ENCODE measurements at regions not wholly inside any gene's neighbourhood (a gene's known extent, or its start where the extent isn't known, plus 50 kb on each side); places are given as distances from the start of the nearest gene placed in this dataset.
A peak's percentile ranks its signal among the peaks of the same experiment; 100 is the strongest.

- no peaks in the 10 kb centered on the region for H3K27me3 ChIP-seq (ENCODE audit: control insufficient read depth, insufficient read depth, low read length)
- Mint-ChIP-seq H3K9me3 (peaks cover 2 to 4% of the 10 kb centered on the region in 2 donors), H3K27me3 (ENCODE audit: low read depth in 2 of 2) (peaks cover 0 to 24% of the 10 kb centered on the region in 2 donors), H3K27ac (no peak overlapping the region), H3K36me3 (no peaks in the 10 kb centered on the region), H3K4me3 (no peak overlapping the region), H3K4me1 (no peaks in the 10 kb centered on the region)
- ATAC-seq, result no peak
- intact Hi-C loops (cut with micrococcal nuclease), result no loop called here
- TF ChIP-seq CTCF (IDR thresholded peaks at IDR 0.05), result no peak
- no peak overlapping the region for H3K4me3 ChIP-seq (ENCODE audit: low read length)
- H3K9me3 ChIP-seq (ENCODE audit: control insufficient read depth, insufficient read depth, low read length), result no peaks in the 10 kb centered on the region
- H3K27ac ChIP-seq (ENCODE audit: low read length), result no peak overlapping the region
- no peak for DNase-seq
- H3K4me1 ChIP-seq (ENCODE audit: control insufficient read depth, insufficient read depth, low read length), result no peaks in the 10 kb centered on the region
- no peaks in the 10 kb centered on the region for H3K36me3 ChIP-seq (ENCODE audit: control insufficient read depth, insufficient read depth, low read length)
- WGBS (ENCODE audit: insufficient coverage), result 92% methylated on average over 7 of the region's 8 CpGs
Observed at GRCh38 chrX:40484408-40485091, 96.2 kb upstream of the ATP6AP2 start.

- DNase-seq, result peak in 1 of 2 donors; percentile 13
- Mint-ChIP-seq H3K4me3 (no peak overlapping the region), H3K27ac (no peak overlapping the region), H3K9me3 (peaks cover 2 to 4% of the 10 kb centered on the region in 2 donors), H3K4me1 (no peaks in the 10 kb centered on the region), H3K36me3 (no peaks in the 10 kb centered on the region), H3K27me3 (ENCODE audit: low read depth in 2 of 2) (peaks cover 0 to 24% of the 10 kb centered on the region in 2 donors)
- TF ChIP-seq CTCF (IDR thresholded peaks at IDR 0.05), result no peak
- intact Hi-C loops (cut with micrococcal nuclease), result no loop called here
- H3K9me3 ChIP-seq (ENCODE audit: control insufficient read depth, insufficient read depth, low read length), result no peaks in the 10 kb centered on the region
- no peaks in the 10 kb centered on the region for H3K4me1 ChIP-seq (ENCODE audit: control insufficient read depth, insufficient read depth, low read length)
- no CpG with 5 or more reads among the region's 2 CpGs for WGBS (ENCODE audit: insufficient coverage)
- no peaks in the 10 kb centered on the region for H3K27me3 ChIP-seq (ENCODE audit: control insufficient read depth, insufficient read depth, low read length)
- H3K36me3 ChIP-seq (ENCODE audit: control insufficient read depth, insufficient read depth, low read length), result no peaks in the 10 kb centered on the region
- ATAC-seq, result peak in 1 of 3 donors; percentile 39
- no peak overlapping the region for H3K27ac ChIP-seq (ENCODE audit: low read length)
- no peak overlapping the region for H3K4me3 ChIP-seq (ENCODE audit: low read length)
Observed at GRCh38 chrX:40483502-40483901, 97.3 kb upstream of the ATP6AP2 start.

GRCh38 chrX:40479777-40480318, 100.9 kb upstream of the ATP6AP2 start:
- peaks cover 0 to 44% of the 10 kb centered on the region in 2 donors for H3K27me3 Mint-ChIP-seq (ENCODE audit: low read depth in 2 of 2)
- WGBS (ENCODE audit: insufficient coverage), result 97% methylated on average over 4 of the region's 7 CpGs
- TF ChIP-seq CTCF (IDR thresholded peaks at IDR 0.05), result no peak
- H3K36me3 ChIP-seq (ENCODE audit: control insufficient read depth, insufficient read depth, low read length), result no peaks in the 10 kb centered on the region
- H3K27ac ChIP-seq (ENCODE audit: low read length), result no peak overlapping the region
- H3K36me3 Mint-ChIP-seq, result no peaks in the 10 kb centered on the region
- peaks cover 13% of the 10 kb centered on the region for H3K4me1 ChIP-seq (ENCODE audit: control insufficient read depth, insufficient read depth, low read length)
- H3K4me3 Mint-ChIP-seq, result no peak overlapping the region
- no peak for DNase-seq
- no peak overlapping the region for H3K27ac Mint-ChIP-seq
- intact Hi-C loops (cut with micrococcal nuclease), result no loop called here
- H3K9me3 ChIP-seq (ENCODE audit: control insufficient read depth, insufficient read depth, low read length), result no peaks in the 10 kb centered on the region
- no peak for ATAC-seq
- no peaks in the 10 kb centered on the region for H3K9me3 Mint-ChIP-seq
- no peak overlapping the region for H3K4me3 ChIP-seq (ENCODE audit: low read length)
- no peaks in the 10 kb centered on the region for H3K27me3 ChIP-seq (ENCODE audit: control insufficient read depth, insufficient read depth, low read length)
- H3K4me1 Mint-ChIP-seq, result peaks cover 0 to 6% of the 10 kb centered on the region in 2 donors

All from natural killer cell (primary cell).